ENCODE measurements at regions not wholly inside any gene's neighbourhood (a gene's known extent, or its start where the extent isn't known, plus 50 kb on each side); places are given as distances from the start of the nearest gene placed in this dataset.
A peak's percentile ranks its signal among the peaks of the same experiment; 100 is the strongest.

DNA sequence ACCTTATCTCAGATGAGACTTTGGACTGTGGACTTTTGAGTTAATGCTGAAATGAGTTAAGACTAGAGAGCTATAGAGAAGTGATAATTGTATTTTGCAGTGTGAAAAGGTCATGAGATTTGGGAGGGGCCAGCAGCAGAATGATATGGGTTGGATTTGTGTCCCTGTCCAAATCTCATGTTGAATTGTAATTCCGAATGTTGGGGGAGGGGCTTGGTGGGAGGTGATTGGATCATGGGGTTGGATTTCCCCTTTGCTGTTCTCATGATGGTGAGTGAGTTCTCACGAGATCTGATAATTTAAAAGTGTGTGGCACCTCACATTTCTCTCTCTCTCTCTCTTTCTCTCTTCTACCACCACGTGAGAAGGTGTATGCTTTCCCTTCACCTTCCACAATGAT is 777.8 kb upstream of the LUZP2 start:
- H3K4me1 Mint-ChIP-seq, result no peaks in the 10 kb centered on the region
- no peak overlapping the region for H3K27ac Mint-ChIP-seq
- no peaks in the 10 kb centered on the region for H3K27me3 Mint-ChIP-seq (ENCODE audit: low read depth)
- no peak for TF ChIP-seq CTCF (IDR thresholded peaks at IDR 0.05; ENCODE audit: unreplicated experiment in 3 of 3)
- no peak overlapping the region for H3K4me3 Mint-ChIP-seq
- H3K9me3 Mint-ChIP-seq, result peaks cover 12% of the 10 kb centered on the region
- H3K36me3 Mint-ChIP-seq (ENCODE audit: low read depth), result no peaks in the 10 kb centered on the region

- no peaks in the 10 kb centered on the region for H3K36me3 Mint-ChIP-seq (ENCODE audit: low read depth)
- no peak overlapping the region for H3K27ac Mint-ChIP-seq
- no peaks in the 10 kb centered on the region for H3K27me3 Mint-ChIP-seq (ENCODE audit: low read depth)
- no peak for TF ChIP-seq CTCF (IDR thresholded peaks at IDR 0.05; ENCODE audit: unreplicated experiment in 3 of 3)
- H3K4me1 Mint-ChIP-seq, result peaks cover 13% of the 10 kb centered on the region
- peaks cover 3% of the 10 kb centered on the region for H3K9me3 Mint-ChIP-seq
- H3K4me3 Mint-ChIP-seq, result no peak overlapping the region
These were observed 773.0 kb upstream of the LUZP2 start for GRCh38 chr11:23723861-23724260.

DNA sequence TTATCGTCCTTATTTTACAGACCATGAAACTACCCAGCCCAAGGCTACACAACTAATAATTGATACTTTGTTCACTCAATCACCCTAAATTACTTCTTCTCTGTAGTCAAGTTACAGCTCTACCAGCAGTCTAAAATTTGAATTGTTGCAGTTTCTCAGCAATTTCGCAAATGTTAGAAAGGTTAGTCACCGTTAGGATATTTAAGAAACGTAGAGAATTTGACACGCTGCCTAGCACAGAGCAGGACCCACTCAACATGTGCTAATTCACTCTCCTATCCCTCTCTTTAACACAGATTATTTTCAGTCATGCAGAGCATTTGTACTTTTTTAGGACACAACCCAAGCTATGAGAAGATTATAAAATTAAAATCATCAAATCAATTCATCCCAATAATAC is 771.1 kb upstream of the LUZP2 start:
- TF ChIP-seq CTCF (IDR thresholded peaks at IDR 0.05; ENCODE audit: unreplicated experiment in 3 of 3), result no peak
- H3K9me3 Mint-ChIP-seq, result no peaks in the 10 kb centered on the region
- no peaks in the 10 kb centered on the region for H3K36me3 Mint-ChIP-seq (ENCODE audit: low read depth)
- H3K4me1 Mint-ChIP-seq, result peaks cover 13% of the 10 kb centered on the region
- H3K27me3 Mint-ChIP-seq (ENCODE audit: low read depth), result no peaks in the 10 kb centered on the region
- H3K27ac Mint-ChIP-seq, result no peak overlapping the region
- H3K4me3 Mint-ChIP-seq, result no peak overlapping the region

- Mint-ChIP-seq H3K4me1 (peaks cover 13% of the 10 kb centered on the region), H3K36me3 (ENCODE audit: low read depth) (no peaks in the 10 kb centered on the region), H3K27ac (peak overlapping the region in 1 of 3 experiments; percentile 13), H3K4me3 (no peak overlapping the region), H3K9me3 (no peaks in the 10 kb centered on the region), H3K27me3 (ENCODE audit: low read depth) (no peaks in the 10 kb centered on the region)
- no peak for TF ChIP-seq CTCF (IDR thresholded peaks at IDR 0.05; ENCODE audit: unreplicated experiment in 3 of 3)
These were observed 769.5 kb upstream of the LUZP2 start for GRCh38 chr11:23727387-23727786.

DNA sequence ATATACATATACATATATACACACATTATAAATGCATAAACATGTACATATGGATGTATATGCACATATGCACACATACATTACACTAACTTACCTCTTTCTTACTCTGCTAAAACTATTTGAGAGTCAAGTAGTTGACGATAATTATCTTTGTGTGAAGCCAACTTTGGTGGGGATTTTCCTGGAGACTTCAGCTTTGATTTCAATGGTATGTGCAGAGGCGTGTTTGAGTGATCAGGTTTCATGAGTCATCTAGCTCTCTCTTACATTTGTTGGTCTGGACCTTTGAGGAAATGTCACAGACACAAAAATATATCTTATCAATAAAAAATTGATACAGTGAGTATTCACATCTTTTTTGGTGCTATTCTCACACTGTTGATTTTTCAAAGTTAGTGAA is 769.1 kb upstream of the LUZP2 start:
- Mint-ChIP-seq H3K27me3 (ENCODE audit: low read depth) (no peaks in the 10 kb centered on the region), H3K4me1 (peaks cover 13% of the 10 kb centered on the region), H3K4me3 (peak overlapping the region in 1 of 3 experiments; percentile 4), H3K36me3 (ENCODE audit: low read depth) (no peaks in the 10 kb centered on the region), H3K27ac (no peak overlapping the region), H3K9me3 (no peaks in the 10 kb centered on the region)
- no peak for TF ChIP-seq CTCF (IDR thresholded peaks at IDR 0.05; ENCODE audit: unreplicated experiment in 3 of 3)

GRCh38 chr11:23729088-23729487 is 767.8 kb upstream of the LUZP2 start:
- no peak overlapping the region for H3K27ac Mint-ChIP-seq
- H3K4me3 Mint-ChIP-seq, result no peak overlapping the region
- no peaks in the 10 kb centered on the region for H3K27me3 Mint-ChIP-seq (ENCODE audit: low read depth)
- no peaks in the 10 kb centered on the region for H3K36me3 Mint-ChIP-seq (ENCODE audit: low read depth)
- peaks cover 13% of the 10 kb centered on the region for H3K4me1 Mint-ChIP-seq
- H3K9me3 Mint-ChIP-seq, result peaks cover 7% of the 10 kb centered on the region
- TF ChIP-seq CTCF (IDR thresholded peaks at IDR 0.05; ENCODE audit: unreplicated experiment in 3 of 3), result no peak
